Tibial artery (tissue), 4 donors: ENCODE measurements at regions not wholly inside any gene's neighbourhood (a gene's known extent, or its start where the extent isn't known, plus 50 kb on each side); places are given as distances from the start of the nearest gene placed in this dataset.

Experiments used
- DNase-seq, 2 donors: peaks; one replicate each; pipeline ENCODE4 v3.0.0-alpha.2; 2019
- H3K27ac ChIP-seq, 2 donors: fragments of 200-600 bp; sonication (generic) in 1 of 2; 1 replicate in 1 of 2; 2 replicates in 1 of 2; pipeline ENCODE4 v1.5.1; 2018 to 2019; ENCODE audit warnings: mild to moderate bottlenecking in 1 of 2
- H3K27me3 ChIP-seq, 2 donors: fragments of 200-600 bp; sonication (generic) in 1 of 2; one replicate each; pipeline versions ENCODE4 v1.5.1 to v1.6.0; 2016 to 2019
- H3K36me3 ChIP-seq, 3 donors: fragments of 200-600 bp; sonication (generic) in 2 of 3; one replicate each; pipeline ENCODE4 v1.5.1; 2016 to 2019; ENCODE audit warnings: mild to moderate bottlenecking in 2 of 3
- H3K4me1 ChIP-seq, 4 donors: fragments of 200-600 bp; sonication (generic) in 2 of 4; 1 replicate in 3 of 4; 2 replicates in 1 of 4; pipeline ENCODE4 v1.5.1; 2016 to 2019
- H3K4me3 ChIP-seq, 2 donors: fragments of 200-600 bp; sonication (generic) in 1 of 2; 1 replicate in 1 of 2; 2 replicates in 1 of 2; pipeline ENCODE4 v1.5.1; 2018 to 2019; ENCODE audit warnings: mild to moderate bottlenecking in 2 of 2
- H3K9me3 ChIP-seq, 3 donors: fragments of 200-600 bp; sonication (generic) in 1 of 3; one replicate each; pipeline ENCODE4 v1.5.1; 2016 to 2019
- intact Hi-C: fragments of 100-400 bp; cut with DNase I; formaldehyde crosslinking; loops from one replicate; pipeline ENCODE4 v1.15.0; 2023; ENCODE audit warnings: low total_unique reads
- TF ChIP-seq, protein P1 (sequence below), 2 experiments: fragments of 200-600 bp in 1 of 2; fragments of 450-650 bp in 1 of 2; IDR thresholded peaks; one replicate each; pipeline ENCODE4 v1.5.1; 2017 to 2019; ENCODE audit warnings: antibody characterized with exemption in 2 of 2, mild to moderate bottlenecking in 1 of 2, moderate library complexity in 1 of 2

DNA sequence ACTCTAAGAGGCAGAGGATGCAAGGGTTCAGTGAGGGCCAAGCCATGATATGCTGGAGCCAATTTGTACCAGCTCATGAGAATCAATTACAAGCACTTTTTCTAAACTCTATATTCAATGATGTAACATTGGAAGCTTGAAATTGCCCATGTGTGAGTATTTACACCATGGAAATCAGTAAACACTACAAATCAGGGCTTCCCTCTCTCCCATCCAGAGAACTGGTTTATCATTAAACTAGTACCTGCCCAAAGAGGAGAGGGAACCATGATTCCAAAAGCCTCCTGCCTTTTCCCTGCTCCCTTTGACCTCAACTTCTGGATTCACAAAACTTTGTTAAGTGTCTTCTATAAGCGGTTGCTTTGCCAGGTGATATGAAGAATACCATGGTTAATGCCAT is 52.5 kb upstream of the BICC1 start:
- no peaks in the 10 kb centered on the region for H3K27me3 ChIP-seq
- H3K9me3 ChIP-seq: no peaks in the 10 kb centered on the region
- no peaks in the 10 kb centered on the region for H3K36me3 ChIP-seq
- no peak overlapping the region for H3K27ac ChIP-seq
- DNase-seq: no peak
- TF ChIP-seq, protein P1, sequence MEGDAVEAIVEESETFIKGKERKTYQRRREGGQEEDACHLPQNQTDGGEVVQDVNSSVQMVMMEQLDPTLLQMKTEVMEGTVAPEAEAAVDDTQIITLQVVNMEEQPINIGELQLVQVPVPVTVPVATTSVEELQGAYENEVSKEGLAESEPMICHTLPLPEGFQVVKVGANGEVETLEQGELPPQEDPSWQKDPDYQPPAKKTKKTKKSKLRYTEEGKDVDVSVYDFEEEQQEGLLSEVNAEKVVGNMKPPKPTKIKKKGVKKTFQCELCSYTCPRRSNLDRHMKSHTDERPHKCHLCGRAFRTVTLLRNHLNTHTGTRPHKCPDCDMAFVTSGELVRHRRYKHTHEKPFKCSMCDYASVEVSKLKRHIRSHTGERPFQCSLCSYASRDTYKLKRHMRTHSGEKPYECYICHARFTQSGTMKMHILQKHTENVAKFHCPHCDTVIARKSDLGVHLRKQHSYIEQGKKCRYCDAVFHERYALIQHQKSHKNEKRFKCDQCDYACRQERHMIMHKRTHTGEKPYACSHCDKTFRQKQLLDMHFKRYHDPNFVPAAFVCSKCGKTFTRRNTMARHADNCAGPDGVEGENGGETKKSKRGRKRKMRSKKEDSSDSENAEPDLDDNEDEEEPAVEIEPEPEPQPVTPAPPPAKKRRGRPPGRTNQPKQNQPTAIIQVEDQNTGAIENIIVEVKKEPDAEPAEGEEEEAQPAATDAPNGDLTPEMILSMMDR (IDR thresholded peaks at IDR 0.05): no peak
- intact Hi-C loops: no loop called here
- no peak overlapping the region for H3K4me3 ChIP-seq
- peaks cover 0 to 14% (median 8%) of the 10 kb centered on the region in 4 donors for H3K4me1 ChIP-seq

DNA sequence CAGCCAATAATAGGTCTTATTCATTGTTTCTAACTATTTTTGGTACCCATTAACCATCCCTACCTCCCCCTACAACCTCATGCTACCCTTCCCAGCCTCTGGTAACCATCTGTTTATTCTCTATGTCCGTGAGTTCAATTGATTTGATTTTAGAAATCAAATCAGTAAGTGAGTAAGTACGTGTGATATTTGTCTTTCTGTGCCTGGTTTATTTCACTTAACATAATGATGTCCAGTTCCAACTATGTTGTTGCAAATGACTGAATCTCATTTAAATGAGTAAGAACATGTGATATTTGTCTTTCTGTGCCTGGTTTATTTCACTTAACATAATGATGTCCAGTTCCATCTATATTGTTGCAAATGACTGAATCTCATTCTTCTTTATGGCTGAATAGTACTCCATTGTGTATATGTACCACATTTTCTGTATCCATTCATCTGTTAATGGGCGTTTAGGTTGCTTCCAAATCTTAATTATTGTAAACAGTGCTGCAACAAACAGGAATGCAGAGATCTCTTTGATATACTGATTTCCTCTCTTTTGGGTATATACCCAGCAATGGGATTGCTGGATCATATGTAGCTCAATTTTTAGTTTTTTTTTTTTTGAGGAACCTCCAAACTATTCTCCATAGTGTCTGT is 49.7 kb upstream of the BICC1 start:
- H3K9me3 ChIP-seq: no peaks in the 10 kb centered on the region
- no peaks in the 10 kb centered on the region for H3K36me3 ChIP-seq
- H3K27ac ChIP-seq: no peak overlapping the region
- no peaks in the 10 kb centered on the region for H3K27me3 ChIP-seq
- intact Hi-C loops: no loop called here
- no peak for DNase-seq
- TF ChIP-seq, protein P1 (IDR thresholded peaks at IDR 0.05): no peak
- peaks cover 0 to 9% (median 6%) of the 10 kb centered on the region in 4 donors for H3K4me1 ChIP-seq
- no peak overlapping the region for H3K4me3 ChIP-seq
